ENCODE measurements at regions not wholly inside any gene's neighbourhood (a gene's known extent, or its start where the extent isn't known, plus 50 kb on each side); places are given as distances from the start of the nearest gene placed in this dataset.

- Histone ChIP-seq H3K4me3 (no peak overlapping the region), H3K27me3 (no peaks in the 10 kb centered on the region), H3K36me3 (no peaks in the 10 kb centered on the region), H3K4me1 (no peaks in the 10 kb centered on the region), H3K27ac (no peak overlapping the region), H3K9me3 (no peaks in the 10 kb centered on the region)
- intact Hi-C loops (cut with DNase I): no loop called here
- DNase-seq (no peak), ATAC-seq (no peak)
- no peak for TF ChIP-seq CTCF (IDR thresholded peaks at IDR 0.05)
Measured at GRCh38 chr22:27676545-27677213, 124.9 kb downstream of the MN1 start.

GRCh38 chr22:27677905-27678458, 123.6 kb downstream of the MN1 start:
- Histone ChIP-seq H3K27me3 (peaks cover 2% of the 10 kb centered on the region), H3K36me3 (no peaks in the 10 kb centered on the region), H3K4me3 (no peak overlapping the region), H3K4me1 (no peaks in the 10 kb centered on the region), H3K9me3 (no peaks in the 10 kb centered on the region), H3K27ac (no peak overlapping the region)
- intact Hi-C loops (cut with DNase I): no loop called here
- ATAC-seq (no peak), DNase-seq (no peak)
- no peak for TF ChIP-seq CTCF (IDR thresholded peaks at IDR 0.05)

- H3K9me3 ChIP-seq: no peaks in the 10 kb centered on the region
- no peaks in the 10 kb centered on the region for H3K36me3 ChIP-seq
- H3K27me3 ChIP-seq: peaks cover 4% of the 10 kb centered on the region
- no peak for TF ChIP-seq CTCF (IDR thresholded peaks at IDR 0.05)
- DNase-seq: no peak
- no peaks in the 10 kb centered on the region for H3K4me1 ChIP-seq
- H3K4me3 ChIP-seq: no peak overlapping the region
- no peak overlapping the region for H3K27ac ChIP-seq
- ATAC-seq: no peak
- intact Hi-C loops (cut with DNase I): no loop called here
Measured at GRCh38 chr22:27679176-27679575, 122.4 kb downstream of the MN1 start.

- H3K27ac ChIP-seq: no peak overlapping the region
- H3K9me3 ChIP-seq: no peaks in the 10 kb centered on the region
- DNase-seq: no peak
- TF ChIP-seq CTCF (IDR thresholded peaks at IDR 0.05): no peak
- no peaks in the 10 kb centered on the region for H3K4me1 ChIP-seq
- no peak for ATAC-seq
- peaks cover 4% of the 10 kb centered on the region for H3K27me3 ChIP-seq
- intact Hi-C loops (cut with DNase I): no loop called here
- H3K4me3 ChIP-seq: no peak overlapping the region
- H3K36me3 ChIP-seq: no peaks in the 10 kb centered on the region
Measured at GRCh38 chr22:27679693-27680488, 121.7 kb downstream of the MN1 start.

GRCh38 chr22:27680636-27681035, 120.9 kb downstream of the MN1 start:
- ATAC-seq (no peak), DNase-seq (no peak)
- Histone ChIP-seq H3K4me3 (no peak overlapping the region), H3K27ac (no peak overlapping the region), H3K9me3 (no peaks in the 10 kb centered on the region), H3K27me3 (peaks cover 4% of the 10 kb centered on the region), H3K36me3 (no peaks in the 10 kb centered on the region), H3K4me1 (no peaks in the 10 kb centered on the region)
- intact Hi-C loops (cut with DNase I): no loop called here
- no peak for TF ChIP-seq CTCF (IDR thresholded peaks at IDR 0.05)
